ENCODE measurements at regions not wholly inside any gene's neighbourhood (a gene's known extent, or its start where the extent isn't known, plus 50 kb on each side); places are given as distances from the start of the nearest gene placed in this dataset.
A peak's percentile ranks its signal among the peaks of the same experiment; 100 is the strongest.

GRCh38 chr3:178369811-178370210, 166.4 kb upstream of the KCNMB2 start:
- no peak overlapping the region for H3K27ac ChIP-seq (ENCODE audit: low read depth, low read length)
- no peak for TF ChIP-seq CTCF (IDR thresholded peaks at IDR 0.05; ENCODE audit: low read depth, low read length)
- ChIA-PET POLR2A (no interaction called here), CTCF (no interaction called here)
- no peak overlapping the region for H3K4me3 ChIP-seq (ENCODE audit: low read depth, low read length)
- H3K9me3 ChIP-seq (ENCODE audit: control insufficient read depth, insufficient read depth, low read length), result no peaks in the 10 kb centered on the region
- no peaks in the 10 kb centered on the region for H3K27me3 ChIP-seq (ENCODE audit: control insufficient read depth, insufficient read depth, low read length)
- DNase-seq (ENCODE audit: low read depth, low spot score), result no peak

- no peak overlapping the region for H3K27ac ChIP-seq (ENCODE audit: low read depth, low read length)
- no peak for TF ChIP-seq CTCF (IDR thresholded peaks at IDR 0.05; ENCODE audit: low read depth, low read length)
- no peak for DNase-seq (ENCODE audit: low read depth, low spot score)
- H3K9me3 ChIP-seq (ENCODE audit: control insufficient read depth, insufficient read depth, low read length), result no peaks in the 10 kb centered on the region
- ChIA-PET POLR2A (no interaction called here), CTCF (no interaction called here)
- no peaks in the 10 kb centered on the region for H3K27me3 ChIP-seq (ENCODE audit: control insufficient read depth, insufficient read depth, low read length)
- H3K4me3 ChIP-seq (ENCODE audit: low read depth, low read length), result no peak overlapping the region
Observed at GRCh38 chr3:178370387-178370786, 165.8 kb upstream of the KCNMB2 start.

GRCh38 chr3:178381555-178381954, 154.7 kb upstream of the KCNMB2 start:
- DNase-seq (ENCODE audit: low read depth, low spot score), result no peak
- no peak overlapping the region for H3K4me3 ChIP-seq (ENCODE audit: low read depth, low read length)
- POLR2A ChIA-PET, result interaction anchor here (1.5 kb wide), 1 partner anchor 29 kb away, joined by 5 read pairs; no protein-coding TSS in a partner anchor
- CTCF ChIA-PET, result no interaction called here
- peaks cover 2% of the 10 kb centered on the region; the same call in 1 of the 2 replicates for H3K9me3 ChIP-seq (ENCODE audit: control insufficient read depth, insufficient read depth, low read length)
- no peak overlapping the region for H3K27ac ChIP-seq (ENCODE audit: low read depth, low read length)
- H3K27me3 ChIP-seq (ENCODE audit: control insufficient read depth, insufficient read depth, low read length), result no peaks in the 10 kb centered on the region
- no peak for TF ChIP-seq CTCF (IDR thresholded peaks at IDR 0.05; ENCODE audit: low read depth, low read length)

- Histone ChIP-seq H3K9me3 (ENCODE audit: control insufficient read depth, insufficient read depth, low read length) (peaks cover 2% of the 10 kb centered on the region; the same call in 1 of the 2 replicates), H3K4me3 (ENCODE audit: low read depth, low read length) (no peak overlapping the region), H3K27ac (ENCODE audit: low read depth, low read length) (no peak overlapping the region), H3K27me3 (ENCODE audit: control insufficient read depth, insufficient read depth, low read length) (no peaks in the 10 kb centered on the region)
- no peak for DNase-seq (ENCODE audit: low read depth, low spot score)
- no peak for TF ChIP-seq CTCF (IDR thresholded peaks at IDR 0.05; ENCODE audit: low read depth, low read length)
- POLR2A ChIA-PET, result interaction anchor here (1.5 kb wide), 1 partner anchor 29 kb away, joined by 5 read pairs; no protein-coding TSS in a partner anchor
- CTCF ChIA-PET, result interaction anchor here (0.6 kb wide), 1 partner anchor 19 kb away, joined by 3 read pairs; no protein-coding TSS in a partner anchor
Observed at GRCh38 chr3:178381971-178382448, 154.2 kb upstream of the KCNMB2 start.

GRCh38 chr3:178382449-178383061, 153.7 kb upstream of the KCNMB2 start:
- no peak for TF ChIP-seq CTCF (IDR thresholded peaks at IDR 0.05; ENCODE audit: low read depth, low read length)
- H3K27ac ChIP-seq (ENCODE audit: low read depth, low read length), result no peak overlapping the region
- peaks cover 2% of the 10 kb centered on the region; the same call in 1 of the 2 replicates for H3K9me3 ChIP-seq (ENCODE audit: control insufficient read depth, insufficient read depth, low read length)
- DNase-seq (ENCODE audit: low read depth, low spot score), result peak; percentile 78
- ChIA-PET CTCF (interaction anchor here (0.6 kb wide), 1 partner anchor 19 kb away, joined by 3 read pairs; no protein-coding TSS in a partner anchor), POLR2A (interaction anchor here (0.6 to 1.5 kb wide), 2 partner anchors 30 to 685 kb away, joined by 4 to 5 read pairs; no protein-coding TSS in a partner anchor)
- no peaks in the 10 kb centered on the region for H3K27me3 ChIP-seq (ENCODE audit: control insufficient read depth, insufficient read depth, low read length)
- no peak overlapping the region for H3K4me3 ChIP-seq (ENCODE audit: low read depth, low read length)
